ENCODE measurements at regions not wholly inside any gene's neighbourhood (a gene's known extent, or its start where the extent isn't known, plus 50 kb on each side); places are given as distances from the start of the nearest gene placed in this dataset.

GRCh38 chr5:92868442-92868841 is 712.6 kb downstream of the NR2F1-AS1 start:
- H3K4me1 Mint-ChIP-seq = no peaks in the 10 kb centered on the region
- no peak overlapping the region for H3K4me3 ChIP-seq (ENCODE audit: control extremely low read depth in 1 of 5, extremely low read depth in 1 of 5, insufficient read depth in 1 of 5, low read depth in 2 of 5, low read length in 4 of 5)
- peaks cover 5% of the 10 kb centered on the region for H3K9me3 Mint-ChIP-seq (ENCODE audit: insufficient read depth)
- no CpG with 5 or more reads among the region's 3 CpGs for WGBS (ENCODE audit: insufficient coverage)
- H3K27ac Mint-ChIP-seq = no peak overlapping the region
- H3K27me3 ChIP-seq (replicated peaks in 1 of 4; ENCODE audit: control extremely low read depth in 1 of 4, control insufficient read depth in 3 of 4, insufficient read depth in 4 of 4, low read length in 3 of 4) = no peaks in the 10 kb centered on the region
- no peak overlapping the region for H3K27ac ChIP-seq (ENCODE audit: low read length in 2 of 2)
- ChIA-PET CTCF (no interaction called here), POLR2A (no interaction called here)
- no peaks in the 10 kb centered on the region for H3K36me3 ChIP-seq (replicated peaks in 1 of 2; ENCODE audit: control extremely low read depth in 1 of 2, control insufficient read depth in 1 of 2, extremely low read depth in 1 of 2, insufficient read depth in 2 of 2, low read length in 1 of 2)
- H3K27me3 Mint-ChIP-seq = no peaks in the 10 kb centered on the region
- no peaks in the 10 kb centered on the region for H4K20me1 ChIP-seq (ENCODE audit: control insufficient read depth, insufficient read depth, low read length, poor library complexity, severe bottlenecking)
- H3K4me1 ChIP-seq (ENCODE audit: control insufficient read depth in 2 of 2, insufficient read depth in 2 of 2, low read length in 2 of 2) = no peaks in the 10 kb centered on the region
- no peak overlapping the region for H2AFZ ChIP-seq (ENCODE audit: insufficient read depth, low read depth, low read length, poor library complexity, severe bottlenecking)
- H3K4me3 Mint-ChIP-seq = no peak overlapping the region
- TF ChIP-seq EZH2 (IDR thresholded peaks at IDR 0.05; ENCODE audit: borderline replicate concordance, insufficient read depth, low read depth, low read length, poor library complexity, severe bottlenecking) = no peak
- TF ChIP-seq, protein P1, sequence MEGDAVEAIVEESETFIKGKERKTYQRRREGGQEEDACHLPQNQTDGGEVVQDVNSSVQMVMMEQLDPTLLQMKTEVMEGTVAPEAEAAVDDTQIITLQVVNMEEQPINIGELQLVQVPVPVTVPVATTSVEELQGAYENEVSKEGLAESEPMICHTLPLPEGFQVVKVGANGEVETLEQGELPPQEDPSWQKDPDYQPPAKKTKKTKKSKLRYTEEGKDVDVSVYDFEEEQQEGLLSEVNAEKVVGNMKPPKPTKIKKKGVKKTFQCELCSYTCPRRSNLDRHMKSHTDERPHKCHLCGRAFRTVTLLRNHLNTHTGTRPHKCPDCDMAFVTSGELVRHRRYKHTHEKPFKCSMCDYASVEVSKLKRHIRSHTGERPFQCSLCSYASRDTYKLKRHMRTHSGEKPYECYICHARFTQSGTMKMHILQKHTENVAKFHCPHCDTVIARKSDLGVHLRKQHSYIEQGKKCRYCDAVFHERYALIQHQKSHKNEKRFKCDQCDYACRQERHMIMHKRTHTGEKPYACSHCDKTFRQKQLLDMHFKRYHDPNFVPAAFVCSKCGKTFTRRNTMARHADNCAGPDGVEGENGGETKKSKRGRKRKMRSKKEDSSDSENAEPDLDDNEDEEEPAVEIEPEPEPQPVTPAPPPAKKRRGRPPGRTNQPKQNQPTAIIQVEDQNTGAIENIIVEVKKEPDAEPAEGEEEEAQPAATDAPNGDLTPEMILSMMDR (IDR thresholded peaks at IDR 0.05) = no peak
- H3K4me2 ChIP-seq (replicated peaks; ENCODE audit: low read depth, low read length, poor library complexity, severe bottlenecking) = no peak overlapping the region
- no peaks in the 10 kb centered on the region for H3K9me3 ChIP-seq (ENCODE audit: control extremely low read depth in 1 of 3, control insufficient read depth in 2 of 3, insufficient read depth in 1 of 3, low read length in 2 of 3)
- intact Hi-C loops (cut with micrococcal nuclease) = no loop called here
- DNase-seq (no peak), ATAC-seq (ENCODE audit: low read depth) (no peak)
- no peaks in the 10 kb centered on the region for H3K79me2 ChIP-seq (ENCODE audit: control insufficient read depth, insufficient read depth, low read length)
- no peak overlapping the region for H3K9ac ChIP-seq (ENCODE audit: low read length)

DNA sequence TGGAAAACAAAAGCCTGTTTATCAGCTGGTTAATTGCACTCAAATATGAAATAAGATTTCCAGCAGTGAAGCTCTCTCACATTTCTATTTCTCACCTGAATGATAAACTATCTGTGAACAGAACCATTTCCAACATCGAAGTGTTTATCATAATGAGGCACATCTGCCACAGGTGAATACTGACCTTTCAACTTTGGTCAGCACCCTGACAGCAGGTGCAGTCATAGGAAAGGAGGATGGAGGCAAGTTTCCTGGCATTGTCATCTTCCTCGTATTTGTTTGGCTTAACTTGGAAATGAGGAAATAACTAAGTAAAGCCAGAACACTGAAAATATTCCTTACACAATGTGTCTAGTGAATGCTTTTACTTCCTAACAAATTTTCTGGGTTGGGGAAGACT is 716.4 kb downstream of the NR2F1-AS1 start:
- H3K9me3 Mint-ChIP-seq (ENCODE audit: insufficient read depth) = peaks cover under 1% of the 10 kb centered on the region
- H3K27ac ChIP-seq (ENCODE audit: low read length in 2 of 2) = no peak overlapping the region
- DNase-seq = no peak
- H4K20me1 ChIP-seq (ENCODE audit: control insufficient read depth, insufficient read depth, low read length, poor library complexity, severe bottlenecking) = no peaks in the 10 kb centered on the region
- no peaks in the 10 kb centered on the region for H3K4me1 Mint-ChIP-seq
- H2AFZ ChIP-seq (ENCODE audit: insufficient read depth, low read depth, low read length, poor library complexity, severe bottlenecking) = no peak overlapping the region
- H3K9me3 ChIP-seq (ENCODE audit: control extremely low read depth in 1 of 3, control insufficient read depth in 2 of 3, insufficient read depth in 1 of 3, low read length in 2 of 3) = no peaks in the 10 kb centered on the region
- no peak for ATAC-seq (ENCODE audit: low read depth)
- ChIA-PET POLR2A (no interaction called here), CTCF (no interaction called here)
- no peaks in the 10 kb centered on the region for H3K4me1 ChIP-seq (ENCODE audit: control insufficient read depth in 2 of 2, insufficient read depth in 2 of 2, low read length in 2 of 2)
- no peaks in the 10 kb centered on the region for H3K27me3 ChIP-seq (replicated peaks in 1 of 4; ENCODE audit: control extremely low read depth in 1 of 4, control insufficient read depth in 3 of 4, insufficient read depth in 4 of 4, low read length in 3 of 4)
- no peaks in the 10 kb centered on the region for H3K79me2 ChIP-seq (ENCODE audit: control insufficient read depth, insufficient read depth, low read length)
- H3K4me2 ChIP-seq (replicated peaks; ENCODE audit: low read depth, low read length, poor library complexity, severe bottlenecking) = no peak overlapping the region
- TF ChIP-seq EZH2 (IDR thresholded peaks at IDR 0.05; ENCODE audit: borderline replicate concordance, insufficient read depth, low read depth, low read length, poor library complexity, severe bottlenecking) = no peak
- H3K4me3 Mint-ChIP-seq = no peak overlapping the region
- H3K4me3 ChIP-seq (ENCODE audit: control extremely low read depth in 1 of 5, extremely low read depth in 1 of 5, insufficient read depth in 1 of 5, low read depth in 2 of 5, low read length in 4 of 5) = no peak overlapping the region
- H3K27ac Mint-ChIP-seq = no peak overlapping the region
- no peaks in the 10 kb centered on the region for H3K36me3 ChIP-seq (replicated peaks in 1 of 2; ENCODE audit: control extremely low read depth in 1 of 2, control insufficient read depth in 1 of 2, extremely low read depth in 1 of 2, insufficient read depth in 2 of 2, low read length in 1 of 2)
- no CpG with 5 or more reads among the region's 2 CpGs for WGBS (ENCODE audit: insufficient coverage)
- no peak overlapping the region for H3K9ac ChIP-seq (ENCODE audit: low read length)
- intact Hi-C loops (cut with micrococcal nuclease) = no loop called here
- H3K27me3 Mint-ChIP-seq = no peaks in the 10 kb centered on the region

Data from B cell (primary cell).